ENCODE measurements at regions not wholly inside any gene's neighbourhood (a gene's known extent, or its start where the extent isn't known, plus 50 kb on each side); places are given as distances from the start of the nearest gene placed in this dataset.
A peak's percentile ranks its signal among the peaks of the same experiment; 100 is the strongest.

GRCh38 chr10:120400601-120401000, 56.4 kb upstream of the PLPP4 start:
- WGBS (ENCODE audit: extremely low coverage, insufficient read length, low lambda C conversion rate) = no CpG with 5 or more reads among the region's 1 CpG
- Histone ChIP-seq H3T11ph (ENCODE audit: low read length) (no peak overlapping the region), H3K79me1 (ENCODE audit: insufficient read depth, low read depth, low read length, poor library complexity, severe bottlenecking) (no peaks in the 10 kb centered on the region), H3K79me2 (ENCODE audit: insufficient read depth, low read length) (no peaks in the 10 kb centered on the region), H2AFZ (ENCODE audit: low read length) (no peak overlapping the region), H3K9me3 (ENCODE audit: control insufficient read depth, low read depth, low read length) (no peaks in the 10 kb centered on the region), H4K91ac (ENCODE audit: insufficient read length, low read depth, low read length) (no peak overlapping the region), H3K27ac (ENCODE audit: insufficient read length, low read depth, low read length) (no peak overlapping the region), H4K5ac (ENCODE audit: insufficient read length, low read depth, low read length) (no peak overlapping the region), H4K8ac (replicated peaks; ENCODE audit: insufficient read length, low read depth, low read length) (no peak overlapping the region), H3K18ac (ENCODE audit: insufficient read length, low read depth, low read length) (no peak overlapping the region), H3K4me1 (ENCODE audit: insufficient read depth, low read length) (peaks cover 4% of the 10 kb centered on the region; the same call in 1 of the 2 replicates), H4K20me1 (ENCODE audit: control insufficient read depth, insufficient read depth, insufficient read length) (no peaks in the 10 kb centered on the region), H2BK5ac (ENCODE audit: insufficient read length, low read length) (no peak overlapping the region), H3K23ac (ENCODE audit: insufficient read length, low read depth, low read length) (no peak overlapping the region), H2BK120ac (ENCODE audit: low read depth, low read length, poor library complexity, severe bottlenecking) (no peak overlapping the region), H2AK5ac (ENCODE audit: insufficient read length, low read length) (no peak overlapping the region), H3K23me2 (ENCODE audit: insufficient read length, low read depth, low read length, poor library complexity, severe bottlenecking) (no peaks in the 10 kb centered on the region), H2BK15ac (ENCODE audit: low read depth, low read length) (no peak overlapping the region), H3K27me3 (ENCODE audit: insufficient read depth, low read length) (no peaks in the 10 kb centered on the region), H2BK12ac (ENCODE audit: insufficient read length, low read depth, low read length) (no peak overlapping the region), H3K4me2 (ENCODE audit: insufficient read depth, insufficient read length, low read length) (no peak overlapping the region), H3K56ac (ENCODE audit: insufficient read length, low read depth, low read length) (no peak overlapping the region), H3K14ac (ENCODE audit: insufficient read depth, low read length) (no peak overlapping the region), H3K4ac (ENCODE audit: low read depth, low read length) (no peak overlapping the region), H3K9ac (ENCODE audit: extremely low read depth, insufficient read length, low read length) (no peak overlapping the region), H2BK20ac (ENCODE audit: low read depth, low read length, poor library complexity, severe bottlenecking) (no peak overlapping the region)
- H3K4me3 Mint-ChIP-seq = no peak overlapping the region
- H3K27me3 Mint-ChIP-seq (ENCODE audit: low read depth) = no peaks in the 10 kb centered on the region; the same call in none of the 2 replicates
- peaks cover 12 to 28% of the 10 kb centered on the region in 2 experiments for H3K4me1 Mint-ChIP-seq
- no peak for DNase-seq
- 0 out of 7 replicates have a peak, but pooled peaks cover 0 to 2% (median 0%) of the 10 kb centered on the region in 3 experiments for H3K36me3 Mint-ChIP-seq (ENCODE audit: insufficient read depth in 1 of 3, low read depth in 3 of 3)
- TF ChIP-seq CTCF (conservative IDR thresholded peaks at IDR 0.05) = no peak
- peaks cover 5% of the 10 kb centered on the region in 2 experiments; a peak in 4 of 5 replicates for H3K9me3 Mint-ChIP-seq
- peak overlapping the region in 1 of 3 experiments; percentile 69; a peak in 1 of 7 replicates for H3K27ac Mint-ChIP-seq

Measured in H9 (cell line).